ENCODE measurements at regions not wholly inside any gene's neighbourhood (a gene's known extent, or its start where the extent isn't known, plus 50 kb on each side); places are given as distances from the start of the nearest gene placed in this dataset.

GRCh38 chr16:7206469-7206868 is 126.2 kb upstream of the RBFOX1 start:
- DNase-seq: no peak
- H3K36me3 ChIP-seq (ENCODE audit: control insufficient read depth, insufficient read depth, low read length): no peaks in the 10 kb centered on the region
- H3K4me3 ChIP-seq (ENCODE audit: insufficient read depth, low read depth, low read length, poor library complexity, severe bottlenecking): no peak overlapping the region
- H3K27ac ChIP-seq (ENCODE audit: insufficient read depth, low read length, poor library complexity, severe bottlenecking): no peak overlapping the region
- no peaks in the 10 kb centered on the region for H3K4me1 ChIP-seq (ENCODE audit: control insufficient read depth, insufficient read depth, low read length, poor library complexity, severe bottlenecking)
- no peaks in the 10 kb centered on the region for H3K27me3 ChIP-seq (replicated peaks; ENCODE audit: control insufficient read depth, insufficient read depth, low read length, poor library complexity, severe bottlenecking)
- H3K9me3 ChIP-seq (ENCODE audit: control insufficient read depth, low read length): no peaks in the 10 kb centered on the region

GRCh38 chr16:7200320-7200719 is 132.3 kb upstream of the RBFOX1 start:
- no peaks in the 10 kb centered on the region for H3K9me3 ChIP-seq (ENCODE audit: control insufficient read depth, low read length)
- DNase-seq: no peak

GRCh38 chr16:7185689-7186088 is 147.0 kb upstream of the RBFOX1 start:
- Histone ChIP-seq H3K9me3 (ENCODE audit: control insufficient read depth, low read length) (no peaks in the 10 kb centered on the region), H3K36me3 (ENCODE audit: control insufficient read depth, insufficient read depth, low read length) (no peaks in the 10 kb centered on the region), H3K4me1 (ENCODE audit: control insufficient read depth, insufficient read depth, low read length, poor library complexity, severe bottlenecking) (no peaks in the 10 kb centered on the region), H3K27ac (ENCODE audit: insufficient read depth, low read length, poor library complexity, severe bottlenecking) (no peak overlapping the region), H3K27me3 (replicated peaks; ENCODE audit: control insufficient read depth, insufficient read depth, low read length, poor library complexity, severe bottlenecking) (no peaks in the 10 kb centered on the region), H3K4me3 (ENCODE audit: insufficient read depth, low read depth, low read length, poor library complexity, severe bottlenecking) (no peak overlapping the region)
- no peak for DNase-seq

More at GRCh38 chr16:7200320-7200719, 132.3 kb upstream of the RBFOX1 start:
- no peak overlapping the region for H3K4me3 ChIP-seq (ENCODE audit: insufficient read depth, low read depth, low read length, poor library complexity, severe bottlenecking)
- H3K27ac ChIP-seq (ENCODE audit: insufficient read depth, low read length, poor library complexity, severe bottlenecking): no peak overlapping the region
- no peaks in the 10 kb centered on the region for H3K4me1 ChIP-seq (ENCODE audit: control insufficient read depth, insufficient read depth, low read length, poor library complexity, severe bottlenecking)
- no peaks in the 10 kb centered on the region for H3K36me3 ChIP-seq (ENCODE audit: control insufficient read depth, insufficient read depth, low read length)
- no peaks in the 10 kb centered on the region for H3K27me3 ChIP-seq (replicated peaks; ENCODE audit: control insufficient read depth, insufficient read depth, low read length, poor library complexity, severe bottlenecking)

- H3K27ac ChIP-seq (ENCODE audit: insufficient read depth, low read length, poor library complexity, severe bottlenecking): no peak overlapping the region
- no peaks in the 10 kb centered on the region for H3K36me3 ChIP-seq (ENCODE audit: control insufficient read depth, insufficient read depth, low read length)
- no peaks in the 10 kb centered on the region for H3K4me1 ChIP-seq (ENCODE audit: control insufficient read depth, insufficient read depth, low read length, poor library complexity, severe bottlenecking)
- DNase-seq: no peak
- no peak overlapping the region for H3K4me3 ChIP-seq (ENCODE audit: insufficient read depth, low read depth, low read length, poor library complexity, severe bottlenecking)
- H3K9me3 ChIP-seq (ENCODE audit: control insufficient read depth, low read length): no peaks in the 10 kb centered on the region
- no peaks in the 10 kb centered on the region for H3K27me3 ChIP-seq (replicated peaks; ENCODE audit: control insufficient read depth, insufficient read depth, low read length, poor library complexity, severe bottlenecking)
Measured at GRCh38 chr16:7185165-7185564, 147.5 kb upstream of the RBFOX1 start.

- Histone ChIP-seq H3K36me3 (ENCODE audit: control insufficient read depth, insufficient read depth, low read length) (no peaks in the 10 kb centered on the region), H3K27me3 (replicated peaks; ENCODE audit: control insufficient read depth, insufficient read depth, low read length, poor library complexity, severe bottlenecking) (no peaks in the 10 kb centered on the region), H3K27ac (ENCODE audit: insufficient read depth, low read length, poor library complexity, severe bottlenecking) (no peak overlapping the region), H3K4me1 (ENCODE audit: control insufficient read depth, insufficient read depth, low read length, poor library complexity, severe bottlenecking) (no peaks in the 10 kb centered on the region), H3K4me3 (ENCODE audit: insufficient read depth, low read depth, low read length, poor library complexity, severe bottlenecking) (no peak overlapping the region), H3K9me3 (ENCODE audit: control insufficient read depth, low read length) (no peaks in the 10 kb centered on the region)
- DNase-seq: no peak
Measured at GRCh38 chr16:7183768-7184167, 148.9 kb upstream of the RBFOX1 start.

- Histone ChIP-seq H3K36me3 (ENCODE audit: control insufficient read depth, insufficient read depth, low read length) (no peaks in the 10 kb centered on the region), H3K27ac (ENCODE audit: insufficient read depth, low read length, poor library complexity, severe bottlenecking) (no peak overlapping the region), H3K4me3 (ENCODE audit: insufficient read depth, low read depth, low read length, poor library complexity, severe bottlenecking) (no peak overlapping the region), H3K27me3 (replicated peaks; ENCODE audit: control insufficient read depth, insufficient read depth, low read length, poor library complexity, severe bottlenecking) (no peaks in the 10 kb centered on the region), H3K4me1 (ENCODE audit: control insufficient read depth, insufficient read depth, low read length, poor library complexity, severe bottlenecking) (no peaks in the 10 kb centered on the region), H3K9me3 (ENCODE audit: control insufficient read depth, low read length) (no peaks in the 10 kb centered on the region)
- DNase-seq: no peak
Measured at GRCh38 chr16:7182510-7183109, 150.0 kb upstream of the RBFOX1 start.

GRCh38 chr16:7177875-7178274 is 154.8 kb upstream of the RBFOX1 start:
- no peaks in the 10 kb centered on the region for H3K36me3 ChIP-seq (ENCODE audit: control insufficient read depth, insufficient read depth, low read length)
- no peaks in the 10 kb centered on the region for H3K9me3 ChIP-seq (ENCODE audit: control insufficient read depth, low read length)
- no peak overlapping the region for H3K4me3 ChIP-seq (ENCODE audit: insufficient read depth, low read depth, low read length, poor library complexity, severe bottlenecking)
- no peak for DNase-seq
- H3K27ac ChIP-seq (ENCODE audit: insufficient read depth, low read length, poor library complexity, severe bottlenecking): no peak overlapping the region
- no peaks in the 10 kb centered on the region for H3K4me1 ChIP-seq (ENCODE audit: control insufficient read depth, insufficient read depth, low read length, poor library complexity, severe bottlenecking)
- H3K27me3 ChIP-seq (replicated peaks; ENCODE audit: control insufficient read depth, insufficient read depth, low read length, poor library complexity, severe bottlenecking): no peaks in the 10 kb centered on the region

- Histone ChIP-seq H3K9me3 (ENCODE audit: control insufficient read depth, low read length) (no peaks in the 10 kb centered on the region), H3K27ac (ENCODE audit: insufficient read depth, low read length, poor library complexity, severe bottlenecking) (no peak overlapping the region), H3K36me3 (ENCODE audit: control insufficient read depth, insufficient read depth, low read length) (no peaks in the 10 kb centered on the region), H3K27me3 (replicated peaks; ENCODE audit: control insufficient read depth, insufficient read depth, low read length, poor library complexity, severe bottlenecking) (no peaks in the 10 kb centered on the region), H3K4me3 (ENCODE audit: insufficient read depth, low read depth, low read length, poor library complexity, severe bottlenecking) (no peak overlapping the region), H3K4me1 (ENCODE audit: control insufficient read depth, insufficient read depth, low read length, poor library complexity, severe bottlenecking) (no peaks in the 10 kb centered on the region)
- no peak for DNase-seq
Measured at GRCh38 chr16:7171151-7171550, 161.5 kb upstream of the RBFOX1 start.

GRCh38 chr16:7167626-7168025 is 165.0 kb upstream of the RBFOX1 start:
- H3K27ac ChIP-seq (ENCODE audit: insufficient read depth, low read length, poor library complexity, severe bottlenecking): no peak overlapping the region
- no peaks in the 10 kb centered on the region for H3K9me3 ChIP-seq (ENCODE audit: control insufficient read depth, low read length)
- no peaks in the 10 kb centered on the region for H3K36me3 ChIP-seq (ENCODE audit: control insufficient read depth, insufficient read depth, low read length)
- no peaks in the 10 kb centered on the region for H3K27me3 ChIP-seq (replicated peaks; ENCODE audit: control insufficient read depth, insufficient read depth, low read length, poor library complexity, severe bottlenecking)
- no peaks in the 10 kb centered on the region for H3K4me1 ChIP-seq (ENCODE audit: control insufficient read depth, insufficient read depth, low read length, poor library complexity, severe bottlenecking)
- DNase-seq: no peak
- no peak overlapping the region for H3K4me3 ChIP-seq (ENCODE audit: insufficient read depth, low read depth, low read length, poor library complexity, severe bottlenecking)

GRCh38 chr16:7161891-7162290 is 170.8 kb upstream of the RBFOX1 start:
- Histone ChIP-seq H3K36me3 (ENCODE audit: control insufficient read depth, insufficient read depth, low read length) (no peaks in the 10 kb centered on the region), H3K27me3 (replicated peaks; ENCODE audit: control insufficient read depth, insufficient read depth, low read length, poor library complexity, severe bottlenecking) (no peaks in the 10 kb centered on the region), H3K4me3 (ENCODE audit: insufficient read depth, low read depth, low read length, poor library complexity, severe bottlenecking) (no peak overlapping the region), H3K27ac (ENCODE audit: insufficient read depth, low read length, poor library complexity, severe bottlenecking) (no peak overlapping the region), H3K9me3 (ENCODE audit: control insufficient read depth, low read length) (no peaks in the 10 kb centered on the region), H3K4me1 (ENCODE audit: control insufficient read depth, insufficient read depth, low read length, poor library complexity, severe bottlenecking) (no peaks in the 10 kb centered on the region)
- DNase-seq: no peak

All from effector memory CD4-positive, alpha-beta T cell (primary cell).